ENCODE measurements at regions not wholly inside any gene's neighbourhood (a gene's known extent, or its start where the extent isn't known, plus 50 kb on each side); places are given as distances from the start of the nearest gene placed in this dataset.
A peak's percentile ranks its signal among the peaks of the same experiment; 100 is the strongest.

- TF ChIP-seq POLR2AphosphoS5 (IDR thresholded peaks at IDR 0.05) (no peak), POLR2A (IDR thresholded peaks at IDR 0.05; ENCODE audit: low read depth) (no peak), EP300 (IDR thresholded peaks at IDR 0.05) (no peak), CTCF (IDR thresholded peaks at IDR 0.05) (no peak)
- Histone ChIP-seq H3K4me3 (no peak overlapping the region), H3K36me3 (no peaks in the 10 kb centered on the region), H3K4me1 (peaks cover 0 to 11% (median 10%) of the 10 kb centered on the region in 4 donors), H3K27ac (replicated peaks in 1 of 4) (no peak overlapping the region), H3K9me3 (no peaks in the 10 kb centered on the region), H3K27me3 (no peaks in the 10 kb centered on the region)
- WGBS = 93% methylated on average over 2 of the region's 2 CpGs
- intact Hi-C loops (cut with DNase I) = no loop called here
- DNase-seq (ENCODE audit: extremely low spot score) = no peak
These were observed 77.1 kb downstream of the PLEKHG1 start for GRCh38 chr6:150676772-150677171.

- 94% methylated on average over 5 of the region's 5 CpGs for WGBS
- Histone ChIP-seq H3K4me3 (no peak overlapping the region), H3K4me1 (peaks cover 0 to 12% (median 4%) of the 10 kb centered on the region in 4 donors), H3K9me3 (no peaks in the 10 kb centered on the region), H3K36me3 (no peaks in the 10 kb centered on the region), H3K27me3 (no peaks in the 10 kb centered on the region), H3K27ac (replicated peaks in 1 of 4) (no peak overlapping the region)
- intact Hi-C loops (cut with DNase I) = no loop called here
- DNase-seq (ENCODE audit: extremely low spot score) = no peak
- TF ChIP-seq CTCF (IDR thresholded peaks at IDR 0.05) (no peak), POLR2AphosphoS5 (IDR thresholded peaks at IDR 0.05) (no peak), EP300 (IDR thresholded peaks at IDR 0.05) (no peak), POLR2A (IDR thresholded peaks at IDR 0.05; ENCODE audit: low read depth) (no peak)
These were observed 80.8 kb downstream of the PLEKHG1 start for GRCh38 chr6:150680510-150680909.

- TF ChIP-seq POLR2A (IDR thresholded peaks at IDR 0.05; ENCODE audit: low read depth) (no peak), CTCF (IDR thresholded peaks at IDR 0.05) (no peak), EP300 (IDR thresholded peaks at IDR 0.05) (no peak), POLR2AphosphoS5 (IDR thresholded peaks at IDR 0.05) (no peak)
- no peak overlapping the region for H3K4me3 ChIP-seq
- WGBS = 92% methylated on average over 8 of the region's 11 CpGs
- no peaks in the 10 kb centered on the region for H3K27me3 ChIP-seq
- intact Hi-C loops (cut with DNase I) = no loop called here
- H3K36me3 ChIP-seq = no peaks in the 10 kb centered on the region
- peaks cover 0 to 16% (median 4%) of the 10 kb centered on the region in 4 donors for H3K4me1 ChIP-seq
- DNase-seq (ENCODE audit: extremely low spot score) = peak; percentile 42
- peak overlapping the region in 2 of 4 donors; percentile 60 for H3K27ac ChIP-seq (replicated peaks in 1 of 4)
- no peaks in the 10 kb centered on the region for H3K9me3 ChIP-seq
These were observed 82.1 kb downstream of the PLEKHG1 start for GRCh38 chr6:150681578-150682395.

DNA sequence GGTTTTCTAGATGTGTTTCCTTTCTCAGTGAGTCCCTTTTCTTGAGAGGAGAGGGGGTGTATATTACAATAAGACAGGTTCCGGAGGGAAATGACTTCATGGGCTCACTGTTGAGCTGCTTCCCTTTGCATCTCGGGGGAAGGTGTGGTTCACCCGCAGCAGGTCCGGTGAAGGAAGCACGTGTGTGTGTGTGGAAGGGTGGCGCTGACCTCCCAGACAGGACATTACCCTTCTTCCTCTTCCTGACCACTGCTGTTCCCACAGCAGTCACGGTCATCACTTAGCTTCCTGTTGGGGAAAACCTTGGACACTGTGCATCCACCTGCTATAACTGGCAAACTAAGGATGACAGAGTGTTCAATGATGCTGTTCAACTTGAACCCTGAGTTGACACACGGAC is 83.6 kb downstream of the PLEKHG1 start:
- Histone ChIP-seq H3K4me3 (peak overlapping the region in 3 of 4 donors; percentile 23 to 43 (median 31)), H3K27me3 (no peaks in the 10 kb centered on the region), H3K27ac (replicated peaks in 1 of 4) (peak overlapping the region; percentile 54 to 74 (median 67)), H3K9me3 (no peaks in the 10 kb centered on the region), H3K4me1 (peaks cover 6 to 21% (median 8%) of the 10 kb centered on the region in 4 donors), H3K36me3 (no peaks in the 10 kb centered on the region)
- intact Hi-C loops (cut with DNase I) = no loop called here
- WGBS = 67% methylated on average over 8 of the region's 8 CpGs
- TF ChIP-seq POLR2AphosphoS5 (IDR thresholded peaks at IDR 0.05) = peak; percentile 73 to 82
- TF ChIP-seq CTCF (IDR thresholded peaks at IDR 0.05) = no peak
- TF ChIP-seq EP300 (IDR thresholded peaks at IDR 0.05) = peak; percentile 74
- DNase-seq (ENCODE audit: extremely low spot score) = peak; percentile 50
